Astrocyte of the spinal cord (primary cell): ENCODE measurements at regions not wholly inside any gene's neighbourhood (a gene's known extent, or its start where the extent isn't known, plus 50 kb on each side); places are given as distances from the start of the nearest gene placed in this dataset.

Experiments used
- DNase-seq: peaks from one replicate; pipeline ENCODE4 v3.0.0; 2011; ENCODE audit warnings: low read depth, low spot score
- H3K4me3 ChIP-seq: 2 replicates; pipeline ENCODE4 v1.5.1; 2011; ENCODE audit warnings: low read depth, mild to moderate bottlenecking, low read length, moderate library complexity
- in situ Hi-C: cut with HindIII; loops from 2 replicates; pipeline ENCODE4 v1.10.0; 2017; ENCODE audit warnings: low sequenced_read_pairs
- TF ChIP-seq, protein P1 (sequence below): IDR thresholded peaks from 2 replicates; pipeline ENCODE4 v1.5.1; 2012; ENCODE audit warnings: low read depth, mild to moderate bottlenecking, low read length, inconsistent platforms

DNA sequence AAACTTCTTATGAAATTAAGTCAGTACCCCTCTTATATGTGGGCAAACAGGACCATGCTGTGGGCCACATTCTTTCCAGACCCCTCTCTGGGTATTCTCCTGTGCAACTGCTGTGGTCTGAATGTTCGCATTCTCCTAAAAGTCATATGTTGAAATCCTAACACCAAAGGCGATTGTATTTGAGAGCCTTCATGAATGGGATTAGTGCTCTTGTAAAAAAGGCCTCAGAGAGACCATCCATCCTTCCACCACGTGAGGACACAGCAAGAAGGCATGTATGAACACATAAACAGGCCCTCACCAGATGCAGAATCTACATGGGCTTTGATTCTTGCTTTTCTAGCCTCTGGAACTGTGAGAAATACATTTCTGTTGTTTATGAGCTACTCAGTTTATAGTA lies 68.0 kb upstream of the NAALADL2 start:
- TF ChIP-seq, protein P1, sequence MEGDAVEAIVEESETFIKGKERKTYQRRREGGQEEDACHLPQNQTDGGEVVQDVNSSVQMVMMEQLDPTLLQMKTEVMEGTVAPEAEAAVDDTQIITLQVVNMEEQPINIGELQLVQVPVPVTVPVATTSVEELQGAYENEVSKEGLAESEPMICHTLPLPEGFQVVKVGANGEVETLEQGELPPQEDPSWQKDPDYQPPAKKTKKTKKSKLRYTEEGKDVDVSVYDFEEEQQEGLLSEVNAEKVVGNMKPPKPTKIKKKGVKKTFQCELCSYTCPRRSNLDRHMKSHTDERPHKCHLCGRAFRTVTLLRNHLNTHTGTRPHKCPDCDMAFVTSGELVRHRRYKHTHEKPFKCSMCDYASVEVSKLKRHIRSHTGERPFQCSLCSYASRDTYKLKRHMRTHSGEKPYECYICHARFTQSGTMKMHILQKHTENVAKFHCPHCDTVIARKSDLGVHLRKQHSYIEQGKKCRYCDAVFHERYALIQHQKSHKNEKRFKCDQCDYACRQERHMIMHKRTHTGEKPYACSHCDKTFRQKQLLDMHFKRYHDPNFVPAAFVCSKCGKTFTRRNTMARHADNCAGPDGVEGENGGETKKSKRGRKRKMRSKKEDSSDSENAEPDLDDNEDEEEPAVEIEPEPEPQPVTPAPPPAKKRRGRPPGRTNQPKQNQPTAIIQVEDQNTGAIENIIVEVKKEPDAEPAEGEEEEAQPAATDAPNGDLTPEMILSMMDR = no peak
- in situ Hi-C loops = no loop called here
- DNase-seq = no peak
- no peak overlapping the region for H3K4me3 ChIP-seq

DNA sequence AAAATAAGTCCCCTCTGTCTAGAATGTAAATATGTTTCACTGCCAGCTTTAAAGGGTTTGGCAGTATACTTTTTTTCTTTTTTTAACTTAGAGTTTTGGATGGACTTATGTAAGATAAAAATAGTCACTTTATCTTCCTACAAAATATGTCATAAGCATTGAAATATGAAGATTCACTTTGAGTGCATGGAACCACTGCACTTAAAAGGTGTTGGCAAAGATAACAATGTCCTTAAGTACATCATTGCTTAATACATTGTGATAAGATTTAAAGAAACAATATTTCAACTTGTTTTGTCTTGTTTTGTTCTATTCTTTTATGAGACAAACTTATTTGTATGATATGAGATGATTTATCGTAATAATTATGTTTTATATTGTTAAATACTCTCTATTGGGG lies 66.3 kb upstream of the NAALADL2 start:
- TF ChIP-seq, protein P1 = no peak
- no peak for DNase-seq
- in situ Hi-C loops = no loop called here
- no peak overlapping the region for H3K4me3 ChIP-seq
